Osteocyte (in vitro differentiated cells): ENCODE measurements at regions not wholly inside any gene's neighbourhood (a gene's known extent, or its start where the extent isn't known, plus 50 kb on each side); places are given as distances from the start of the nearest gene placed in this dataset.

Experiments
- DNase-seq: peaks from one replicate; pipeline ENCODE4 v3.0.0; 2021; ENCODE audit warnings: mixed read lengths; ENCODE audit not compliant: unreplicated experiment; ENCODE audit errors: extremely low spot score
- H3K27ac Mint-ChIP-seq: one replicate; pipeline ENCODE4 v1.8.0; 2021; ENCODE audit warnings: mild to moderate bottlenecking, mixed read lengths; ENCODE audit not compliant: unreplicated experiment
- H3K27me3 Mint-ChIP-seq: one replicate; pipeline ENCODE4 v1.8.0; 2021; ENCODE audit warnings: mixed read lengths; ENCODE audit not compliant: unreplicated experiment
- H3K36me3 Mint-ChIP-seq: one replicate; pipeline ENCODE4 v1.8.0; 2021; ENCODE audit warnings: mixed read lengths; ENCODE audit not compliant: unreplicated experiment
- H3K4me1 Mint-ChIP-seq: one replicate; pipeline ENCODE4 v1.8.0; 2021; ENCODE audit warnings: mixed read lengths; ENCODE audit not compliant: unreplicated experiment
- H3K4me3 Mint-ChIP-seq: one replicate; pipeline ENCODE4 v1.8.0; 2021; ENCODE audit warnings: mild to moderate bottlenecking, moderate library complexity, mixed read lengths; ENCODE audit not compliant: unreplicated experiment
- H3K9me3 Mint-ChIP-seq: one replicate; pipeline ENCODE4 v1.8.0; 2021; ENCODE audit warnings: mixed read lengths; ENCODE audit not compliant: unreplicated experiment
- TF ChIP-seq, protein P1 (sequence below): fragments of 200-600 bp; sonication (generic); IDR thresholded peaks from 2 replicates; pipeline ENCODE4 v1.5.0; 2021; ENCODE audit warnings: antibody characterized with exemption, mild to moderate bottlenecking, moderate library complexity

DNA sequence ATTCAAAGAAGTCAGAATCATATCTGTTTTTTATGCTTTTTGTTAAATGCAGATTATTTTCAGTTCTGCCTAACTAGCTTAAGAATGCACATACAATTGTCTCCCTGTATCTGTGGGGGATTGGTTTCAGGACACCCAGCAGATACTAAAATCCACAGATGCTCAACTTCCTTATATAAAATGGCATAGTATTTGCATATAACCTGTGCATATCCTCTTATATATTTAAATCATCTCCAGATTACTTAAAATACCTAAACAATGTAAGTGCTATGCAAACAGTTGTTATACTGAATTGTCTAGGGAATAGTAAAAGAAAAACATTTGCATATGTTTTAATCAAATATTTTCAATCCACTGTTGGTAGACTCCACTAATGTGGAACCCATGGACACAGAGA lies 279.4 kb downstream of the TMA16 start:
- Mint-ChIP-seq H3K9me3 (no peaks in the 10 kb centered on the region), H3K4me1 (no peaks in the 10 kb centered on the region), H3K27ac (no peak overlapping the region), H3K36me3 (no peaks in the 10 kb centered on the region), H3K4me3 (no peak overlapping the region), H3K27me3 (peaks cover 5% of the 10 kb centered on the region)
- DNase-seq: no peak
- TF ChIP-seq, protein P1, sequence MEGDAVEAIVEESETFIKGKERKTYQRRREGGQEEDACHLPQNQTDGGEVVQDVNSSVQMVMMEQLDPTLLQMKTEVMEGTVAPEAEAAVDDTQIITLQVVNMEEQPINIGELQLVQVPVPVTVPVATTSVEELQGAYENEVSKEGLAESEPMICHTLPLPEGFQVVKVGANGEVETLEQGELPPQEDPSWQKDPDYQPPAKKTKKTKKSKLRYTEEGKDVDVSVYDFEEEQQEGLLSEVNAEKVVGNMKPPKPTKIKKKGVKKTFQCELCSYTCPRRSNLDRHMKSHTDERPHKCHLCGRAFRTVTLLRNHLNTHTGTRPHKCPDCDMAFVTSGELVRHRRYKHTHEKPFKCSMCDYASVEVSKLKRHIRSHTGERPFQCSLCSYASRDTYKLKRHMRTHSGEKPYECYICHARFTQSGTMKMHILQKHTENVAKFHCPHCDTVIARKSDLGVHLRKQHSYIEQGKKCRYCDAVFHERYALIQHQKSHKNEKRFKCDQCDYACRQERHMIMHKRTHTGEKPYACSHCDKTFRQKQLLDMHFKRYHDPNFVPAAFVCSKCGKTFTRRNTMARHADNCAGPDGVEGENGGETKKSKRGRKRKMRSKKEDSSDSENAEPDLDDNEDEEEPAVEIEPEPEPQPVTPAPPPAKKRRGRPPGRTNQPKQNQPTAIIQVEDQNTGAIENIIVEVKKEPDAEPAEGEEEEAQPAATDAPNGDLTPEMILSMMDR: no peak

DNA sequence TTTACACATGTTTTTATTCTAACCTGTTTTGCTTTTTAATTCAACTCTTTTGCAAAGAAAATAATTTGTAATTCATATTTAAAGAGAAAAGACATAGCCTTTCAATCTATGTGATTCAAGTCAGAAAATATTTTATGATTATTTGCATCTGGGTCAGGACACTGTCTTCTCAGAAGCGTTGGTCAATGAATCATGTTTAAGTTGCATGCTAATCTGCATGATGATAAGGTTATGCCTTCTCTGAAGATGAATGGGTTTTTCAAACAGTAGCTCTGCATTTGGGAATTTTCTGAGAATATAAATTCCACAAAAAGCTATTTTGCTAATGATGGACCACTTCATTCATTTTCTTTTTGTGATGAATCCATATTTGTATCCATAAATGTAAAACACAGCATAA lies 282.5 kb downstream of the TMA16 start:
- H3K4me1 Mint-ChIP-seq: no peaks in the 10 kb centered on the region

DNA sequence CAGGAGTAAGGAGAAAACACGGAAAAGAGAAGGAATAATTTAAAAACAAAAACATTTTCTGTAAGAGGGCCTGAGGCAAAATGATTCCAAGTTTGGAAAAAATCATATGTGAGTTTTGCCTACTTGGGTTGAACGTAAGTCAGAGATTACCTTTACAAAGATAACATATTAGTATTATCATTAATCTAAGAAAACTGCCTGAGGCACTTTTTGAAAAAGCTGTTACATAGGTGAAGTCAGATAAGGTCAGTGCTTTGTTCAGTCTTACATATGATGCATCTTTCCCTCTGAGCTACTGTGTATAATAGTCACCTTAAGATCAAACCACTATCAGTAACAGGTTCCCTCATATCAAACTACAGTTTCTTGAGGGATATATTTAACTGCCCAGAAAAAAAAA lies 287.2 kb downstream of the TMA16 start:
- DNase-seq: no peak
- Mint-ChIP-seq H3K4me3 (no peak overlapping the region), H3K27ac (no peak overlapping the region), H3K9me3 (peaks cover 14% of the 10 kb centered on the region), H3K27me3 (peaks cover 4% of the 10 kb centered on the region), H3K36me3 (no peaks in the 10 kb centered on the region), H3K4me1 (no peaks in the 10 kb centered on the region)
- TF ChIP-seq, protein P1: no peak

More for the DNA sequence above, 282.5 kb downstream of the TMA16 start:
- Mint-ChIP-seq H3K4me3 (no peak overlapping the region), H3K27ac (no peak overlapping the region), H3K36me3 (no peaks in the 10 kb centered on the region), H3K9me3 (no peaks in the 10 kb centered on the region), H3K27me3 (peaks cover 7% of the 10 kb centered on the region)
- no peak for DNase-seq
- TF ChIP-seq, protein P1: no peak

DNA sequence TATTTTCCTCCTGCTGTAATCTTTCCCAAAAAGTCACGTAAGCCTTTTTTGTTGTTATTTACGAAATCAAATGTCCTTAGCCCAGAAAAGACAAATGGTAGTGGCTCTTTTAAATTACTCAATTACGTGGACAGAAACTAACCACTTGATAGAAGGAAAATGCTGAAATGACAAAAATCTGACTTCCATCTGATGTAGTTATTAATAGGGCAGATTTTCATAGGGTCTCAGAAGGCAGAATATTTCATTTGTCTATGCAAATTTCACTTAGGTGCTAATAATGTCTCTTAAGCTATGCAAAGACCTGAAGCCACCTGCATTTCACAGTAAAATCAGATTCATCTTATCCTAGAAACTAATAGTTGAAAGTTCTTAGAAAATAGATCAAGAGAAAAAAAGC lies 295.7 kb downstream of the TMA16 start:
- TF ChIP-seq, protein P1: no peak
- no peak for DNase-seq
- H3K27ac Mint-ChIP-seq: no peak overlapping the region
- H3K27me3 Mint-ChIP-seq: peaks cover 12% of the 10 kb centered on the region
- no peaks in the 10 kb centered on the region for H3K9me3 Mint-ChIP-seq
- no peaks in the 10 kb centered on the region for H3K4me1 Mint-ChIP-seq
- H3K4me3 Mint-ChIP-seq: no peak overlapping the region
- H3K36me3 Mint-ChIP-seq: no peaks in the 10 kb centered on the region

DNA sequence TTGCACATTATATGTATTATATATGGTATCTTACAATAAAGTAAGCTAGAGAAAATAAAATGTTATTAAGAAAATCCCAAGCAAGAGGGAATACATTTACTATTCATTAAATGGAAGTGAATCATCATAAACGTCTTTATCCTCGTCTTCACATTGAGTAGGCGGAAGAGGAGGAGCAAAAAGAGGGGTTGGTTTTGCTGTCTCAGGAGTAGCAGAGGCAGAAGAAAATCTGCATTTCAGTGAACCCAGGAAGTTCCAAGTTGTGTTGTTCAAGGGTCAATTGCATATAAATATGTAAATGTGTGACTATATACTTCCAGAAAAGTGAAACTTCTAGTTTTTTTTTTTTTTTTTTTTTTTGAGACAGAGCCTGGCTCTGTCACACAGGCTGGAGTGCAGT lies 301.4 kb downstream of the TMA16 start:
- no peaks in the 10 kb centered on the region for H3K4me1 Mint-ChIP-seq
- no peak overlapping the region for H3K4me3 Mint-ChIP-seq
- H3K27ac Mint-ChIP-seq: no peak overlapping the region
- TF ChIP-seq, protein P1: no peak
- H3K27me3 Mint-ChIP-seq: no peaks in the 10 kb centered on the region
- DNase-seq: no peak
- H3K9me3 Mint-ChIP-seq: no peaks in the 10 kb centered on the region
- no peaks in the 10 kb centered on the region for H3K36me3 Mint-ChIP-seq
